H1 (cell line): ENCODE measurements at regions not wholly inside any gene's neighbourhood (a gene's known extent, or its start where the extent isn't known, plus 50 kb on each side); places are given as distances from the start of the nearest gene placed in this dataset.

ENCODE experiments used
- CTCF ChIA-PET: fragments of 300-600 bp; sonication (Branson Sonifier 250); formaldehyde crosslinking; loops from one replicate; lab custom pipeline; 2021; ENCODE audit not compliant: partially characterized antibody; lab: Charles Lee
- POLR2A ChIA-PET: fragments of 300-600 bp; sonication (Branson Sonifier 250); formaldehyde crosslinking; loops from one replicate; lab custom pipeline; 2021; ENCODE audit warnings: inconsistent platforms; ENCODE audit not compliant: partially characterized antibody; lab: Charles Lee
- DNase-seq, 2 experiments: peaks; one replicate each; pipeline versions ENCODE4 v3.0.0 to v3.0.0-alpha.2; 2010 to 2022; ENCODE audit warnings: low spot score in 2 of 2, low read depth in 1 of 2, mixed read lengths in 1 of 2
- FAIRE-seq: peaks from 2 replicates; lab custom pipeline; 2011; peaks lifted over from hg19 to GRCh38; lab: Jason Lieb, UNC
- H2AFZ ChIP-seq: 2 replicates; pipeline ENCODE4 v1.8.1; 2012; ENCODE audit warnings: low read length, inconsistent platforms
- H2AK5ac ChIP-seq: 2 replicates; pipeline ENCODE4 v1.6.1; 2013; ENCODE audit warnings: low read depth, low read length
- H2BK120ac ChIP-seq: replicated peaks from 2 replicates; pipeline ENCODE3; 2013; ENCODE audit warnings: low read depth, low read length, inconsistent platforms
- H2BK12ac ChIP-seq: 2 replicates; pipeline ENCODE4 v1.6.1; 2013; ENCODE audit warnings: low read depth, low read length
- H2BK15ac ChIP-seq: 2 replicates; pipeline ENCODE4 v1.6.1; 2013; ENCODE audit warnings: low read length
- H2BK20ac ChIP-seq: 2 replicates; pipeline ENCODE4 v1.6.1; 2013; ENCODE audit warnings: low read length
- H2BK5ac ChIP-seq: 2 replicates; pipeline ENCODE4 v1.6.1; 2013; ENCODE audit warnings: low read depth, low read length
- H3K14ac ChIP-seq: 2 replicates; pipeline ENCODE4 v1.6.1; 2013; ENCODE audit warnings: inconsistent platforms; ENCODE audit not compliant: insufficient read length
- H3K18ac ChIP-seq: 2 replicates; pipeline ENCODE4 v1.6.1; 2013; ENCODE audit warnings: low read length; ENCODE audit errors: extremely low read depth
- H3K23ac ChIP-seq: 2 replicates; pipeline ENCODE4 v1.6.1; 2013; ENCODE audit warnings: inconsistent platforms; ENCODE audit not compliant: insufficient read length
- H3K23me2 ChIP-seq: 2 replicates; pipeline ENCODE4 v1.6.1; 2013; ENCODE audit warnings: low read depth, low read length
- H3K27ac ChIP-seq: 2 replicates; pipeline ENCODE4 v1.6.1; 2011; ENCODE audit warnings: low read depth, low read length, inconsistent platforms
- H3K27me3 ChIP-seq, 4 experiments: replicated peaks in 1 of 4; 1 replicate in 1 of 4; 2 replicates in 3 of 4; pipeline versions ENCODE4 v1.6.1 to v1.8.1; 2011 to 2013; ENCODE audit warnings: low read length in 3 of 4, mild to moderate bottlenecking in 3 of 4, inconsistent platforms in 2 of 4, mixed read lengths in 2 of 4, moderate library complexity in 1 of 4; ENCODE audit not compliant: control insufficient read depth in 3 of 4, insufficient read depth in 3 of 4; ENCODE audit errors: extremely low read depth in 1 of 4
- H3K36me3 ChIP-seq, 4 experiments: 2 replicates each; pipeline versions ENCODE4 v1.6.1 to v1.8.1; 2011 to 2013; ENCODE audit warnings: mild to moderate bottlenecking in 4 of 4, low read length in 3 of 4, moderate library complexity in 2 of 4, control low read depth in 1 of 4, inconsistent platforms in 1 of 4; ENCODE audit not compliant: insufficient read depth in 4 of 4, control insufficient read depth in 2 of 4
- H3K4ac ChIP-seq: replicated peaks from 2 replicates; pipeline ENCODE3; 2013; ENCODE audit warnings: low read length, low read depth, mixed read lengths, inconsistent platforms; ENCODE audit not compliant: insufficient read length
- H3K4me1 ChIP-seq, 4 experiments: replicated peaks in 1 of 4; 1 replicate in 1 of 4; 2 replicates in 3 of 4; pipeline versions ENCODE4 v1.6.1 to v1.8.1; 2011 to 2013; ENCODE audit warnings: low read length in 3 of 4, inconsistent platforms in 2 of 4, mixed read lengths in 1 of 4; ENCODE audit not compliant: insufficient read depth in 4 of 4, control insufficient read depth in 3 of 4
- H3K4me2 ChIP-seq, 2 experiments: 2 replicates each; pipeline versions ENCODE4 v1.6.1 to v1.8.1; 2011 to 2013; ENCODE audit warnings: low read depth in 2 of 2, low read length in 2 of 2, control low read depth in 1 of 2, inconsistent platforms in 1 of 2, mild to moderate bottlenecking in 1 of 2; ENCODE audit not compliant: insufficient read depth in 1 of 2
- H3K4me3 ChIP-seq, 4 experiments: fragments of 200-600, 300-600 bp in 1 of 4; sonication (generic), shearing (Covaris generic), sonication (Bioruptor Twin) in 1 of 4; 2 replicates each; pipeline versions ENCODE4 v1.5.1 to v1.8.1; 2011 to 2016; ENCODE audit warnings: low read length in 4 of 4, low read depth in 3 of 4, control low read depth in 2 of 4, inconsistent platforms in 2 of 4, mild to moderate bottlenecking in 2 of 4, mixed read lengths in 1 of 4, moderate library complexity in 1 of 4; ENCODE audit not compliant: insufficient read depth in 2 of 4; ENCODE audit errors: extremely low read depth in 1 of 4
- H3K56ac ChIP-seq: replicated peaks from 2 replicates; pipeline ENCODE3; 2013; ENCODE audit warnings: low read depth, mild to moderate bottlenecking, mixed read lengths, low read length, inconsistent platforms; ENCODE audit not compliant: insufficient read length
- H3K79me1 ChIP-seq: 2 replicates; pipeline ENCODE4 v1.6.1; 2013; ENCODE audit warnings: low read depth, low read length, control low read depth
- H3K79me2 ChIP-seq, 2 experiments: 2 replicates each; pipeline versions ENCODE4 v1.6.1 to v1.8.1; 2012 to 2013; ENCODE audit warnings: low read length in 2 of 2, mild to moderate bottlenecking in 2 of 2, inconsistent platforms in 1 of 2; ENCODE audit not compliant: insufficient read depth in 2 of 2, control insufficient read depth in 1 of 2
- H3K9ac ChIP-seq, 4 experiments: replicated peaks in 1 of 4; 1 replicate in 1 of 4; 2 replicates in 3 of 4; pipeline versions ENCODE4 v1.6.1 to v1.8.1; 2011 to 2013; ENCODE audit warnings: low read depth in 3 of 4, low read length in 3 of 4, control low read depth in 2 of 4, mild to moderate bottlenecking in 2 of 4, moderate library complexity in 2 of 4, inconsistent platforms in 1 of 4; ENCODE audit errors: extremely low read depth in 1 of 4
- H3K9me3 ChIP-seq, 2 experiments: 2 replicates each; pipeline versions ENCODE4 v1.6.1 to v1.8.1; 2012 to 2013; ENCODE audit warnings: mild to moderate bottlenecking in 2 of 2, moderate library complexity in 2 of 2, control low read depth in 1 of 2, inconsistent platforms in 1 of 2, low read depth in 1 of 2, low read length in 1 of 2, mixed read lengths in 1 of 2; ENCODE audit not compliant: insufficient read depth in 2 of 2
- H4K20me1 ChIP-seq, 2 experiments: replicated peaks in 1 of 2; 2 replicates each; pipeline versions ENCODE3 to v1.8.1; 2011 to 2013; ENCODE audit warnings: inconsistent platforms in 2 of 2, low read length in 2 of 2, mild to moderate bottlenecking in 1 of 2; ENCODE audit not compliant: insufficient read depth in 2 of 2, control insufficient read depth in 1 of 2
- H4K5ac ChIP-seq: 2 replicates; pipeline ENCODE4 v1.6.1; 2013; ENCODE audit warnings: low read length, low read depth, mixed read lengths, inconsistent platforms; ENCODE audit not compliant: insufficient read length
- H4K8ac ChIP-seq: 2 replicates; pipeline ENCODE4 v1.8.0; 2013; ENCODE audit warnings: mild to moderate bottlenecking, moderate library complexity, low read length, inconsistent platforms; ENCODE audit not compliant: insufficient read depth; ENCODE audit errors: extremely low read depth
- H4K91ac ChIP-seq: replicated peaks from 2 replicates; pipeline ENCODE3; 2013; ENCODE audit warnings: low read length, mixed read lengths, inconsistent platforms; ENCODE audit not compliant: insufficient read length
- CBX5 ChIP-seq: fragments of 300-800, 300-1000 bp; sonication (generic); IDR thresholded peaks from 2 replicates; pipeline ENCODE4 v1.7.1; 2016; ENCODE audit warnings: antibody characterized with exemption, low read length, low read depth
- RFX5 ChIP-seq: IDR thresholded peaks from 2 replicates; pipeline ENCODE4 v1.6.1; 2011; ENCODE audit warnings: low read depth, low read length, improper control_type of control experiment, borderline replicate concordance
- WGBS, 2 experiments: shearing (Covaris generic) in 1 of 2; methylation state at CpG; one replicate each; pipeline versions ENCODE4 v1.1.6 to v1.1.7; 2013 to 2015; ENCODE audit warnings: low lambda C conversion rate in 2 of 2, mixed read lengths in 2 of 2, inconsistent platforms in 1 of 2, low coverage in 1 of 2, missing lambda C conversion rate in 1 of 2; ENCODE audit not compliant: insufficient replicate concordance in 2 of 2, insufficient coverage in 1 of 2, insufficient read length in 1 of 2; ENCODE audit errors: extremely low coverage in 1 of 2, missing lambda C conversion rate in 1 of 2; 5-methylcytosine and 5-hydroxymethylcytosine counted together

GRCh38 chr13:78393286-78394142 is 209.8 kb downstream of the POU4F1 start:
- H3K23me2 ChIP-seq, result no peaks in the 10 kb centered on the region
- H3K14ac ChIP-seq, result no peak overlapping the region
- DNase-seq (no peak), FAIRE-seq (no peak)
- H3K4me3 ChIP-seq, result no peak overlapping the region
- H2BK20ac ChIP-seq, result no peak overlapping the region
- H2BK120ac ChIP-seq, result no peak overlapping the region
- no peak overlapping the region for H3K23ac ChIP-seq
- H4K8ac ChIP-seq, result no peak overlapping the region
- no peak overlapping the region for H3K4me2 ChIP-seq
- no peak overlapping the region for H2AK5ac ChIP-seq
- no peaks in the 10 kb centered on the region for H3K79me1 ChIP-seq
- H2BK5ac ChIP-seq, result no peak overlapping the region
- H3K79me2 ChIP-seq, result no peaks in the 10 kb centered on the region
- H3K36me3 ChIP-seq, result no peaks in the 10 kb centered on the region
- H3K27ac ChIP-seq, result no peak overlapping the region
- no peak overlapping the region for H3K18ac ChIP-seq
- H3K27me3 ChIP-seq, result no peaks in the 10 kb centered on the region
- no peak overlapping the region for H3K56ac ChIP-seq
- H4K5ac ChIP-seq, result no peak overlapping the region
- no peak overlapping the region for H3K9ac ChIP-seq
- H4K91ac ChIP-seq, result no peak overlapping the region
- H2AFZ ChIP-seq, result no peak overlapping the region
- H3K4me1 ChIP-seq, result peaks cover 0 to 3% (median 0%) of the 10 kb centered on the region in 4 experiments; a peak in 1 of 7 replicates
- 81% methylated on average over 4 of the region's 4 CpGs; no CpG with 5 or more reads in 1 of the 2 experiments for WGBS, 2 experiments
- H2BK15ac ChIP-seq, result no peak overlapping the region
- H3K9me3 ChIP-seq, result no peaks in the 10 kb centered on the region
- H3K4ac ChIP-seq, result no peak overlapping the region
- POLR2A ChIA-PET, result interaction anchor here (0.6 kb wide), 1 partner anchor 55 kb away, joined by 3 read pairs; no protein-coding TSS in a partner anchor
- CTCF ChIA-PET, result interaction anchor here (1.3 to 1.6 kb wide), 2 partner anchors 12 to 28 kb away, joined by 3 read pairs; no protein-coding TSS in a partner anchor
- no peaks in the 10 kb centered on the region for H4K20me1 ChIP-seq
- no peak overlapping the region for H2BK12ac ChIP-seq
- TF ChIP-seq RFX5 (no peak), CBX5 (no peak)
